ENCODE measurements at regions not wholly inside any gene's neighbourhood (a gene's known extent, or its start where the extent isn't known, plus 50 kb on each side); places are given as distances from the start of the nearest gene placed in this dataset.

DNA sequence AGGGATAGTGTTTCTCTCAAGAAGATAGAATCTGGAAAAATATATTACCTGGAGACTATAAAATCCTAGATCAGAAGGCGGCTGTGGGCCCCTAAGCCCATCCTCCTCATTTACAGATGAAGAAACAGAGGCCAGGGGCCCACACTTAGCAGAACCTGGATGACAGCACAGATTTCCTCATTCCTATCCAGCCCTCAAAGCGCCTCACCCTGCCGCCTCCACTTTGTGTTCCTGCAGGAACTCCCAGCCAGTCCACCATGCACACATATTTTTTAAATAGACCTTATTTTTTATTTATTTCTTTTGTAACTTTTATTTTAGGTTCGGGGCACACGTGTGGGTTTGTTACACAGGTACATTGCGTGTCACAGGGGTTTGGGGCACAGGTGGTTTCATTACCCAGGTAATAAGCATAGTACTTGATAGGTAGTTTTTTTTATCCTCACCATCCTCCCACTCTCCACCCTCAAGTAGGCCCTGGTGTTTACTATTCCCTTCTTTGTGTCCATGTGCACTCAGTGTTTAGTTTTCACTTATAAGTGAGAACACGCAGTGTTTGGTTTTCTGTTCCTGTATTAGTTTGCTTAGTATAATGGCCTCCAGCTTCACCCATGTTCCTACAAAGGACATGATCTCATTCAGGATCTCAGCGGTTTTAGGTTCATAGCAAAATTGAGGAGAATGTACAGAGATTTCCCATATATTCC, 85.5 kb upstream of the MAP1B start:
- TF ChIP-seq, protein P1, sequence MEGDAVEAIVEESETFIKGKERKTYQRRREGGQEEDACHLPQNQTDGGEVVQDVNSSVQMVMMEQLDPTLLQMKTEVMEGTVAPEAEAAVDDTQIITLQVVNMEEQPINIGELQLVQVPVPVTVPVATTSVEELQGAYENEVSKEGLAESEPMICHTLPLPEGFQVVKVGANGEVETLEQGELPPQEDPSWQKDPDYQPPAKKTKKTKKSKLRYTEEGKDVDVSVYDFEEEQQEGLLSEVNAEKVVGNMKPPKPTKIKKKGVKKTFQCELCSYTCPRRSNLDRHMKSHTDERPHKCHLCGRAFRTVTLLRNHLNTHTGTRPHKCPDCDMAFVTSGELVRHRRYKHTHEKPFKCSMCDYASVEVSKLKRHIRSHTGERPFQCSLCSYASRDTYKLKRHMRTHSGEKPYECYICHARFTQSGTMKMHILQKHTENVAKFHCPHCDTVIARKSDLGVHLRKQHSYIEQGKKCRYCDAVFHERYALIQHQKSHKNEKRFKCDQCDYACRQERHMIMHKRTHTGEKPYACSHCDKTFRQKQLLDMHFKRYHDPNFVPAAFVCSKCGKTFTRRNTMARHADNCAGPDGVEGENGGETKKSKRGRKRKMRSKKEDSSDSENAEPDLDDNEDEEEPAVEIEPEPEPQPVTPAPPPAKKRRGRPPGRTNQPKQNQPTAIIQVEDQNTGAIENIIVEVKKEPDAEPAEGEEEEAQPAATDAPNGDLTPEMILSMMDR (conservative IDR thresholded peaks at IDR 0.05), result no peak
- TF ChIP-seq ZFX (IDR thresholded peaks at IDR 0.05), result no peak

Measured in C4-2B (cell line).